Suprapubic skin (tissue), 4 donors: ENCODE measurements at regions not wholly inside any gene's neighbourhood (a gene's known extent, or its start where the extent isn't known, plus 50 kb on each side); places are given as distances from the start of the nearest gene placed in this dataset.

Experiments used
- DNase-seq, 2 donors: peaks; one replicate each; pipeline ENCODE4 v3.0.0-alpha.2; 2019; ENCODE audit warnings: low spot score in 2 of 2
- H3K27ac ChIP-seq: fragments of 200-600 bp; sonication (generic); one replicate; pipeline ENCODE4 v1.5.1; 2019
- H3K27me3 ChIP-seq: fragments of 200-600 bp; sonication (generic); one replicate; pipeline ENCODE4 v1.5.1; 2019
- H3K36me3 ChIP-seq: fragments of 200-600 bp; sonication (generic); one replicate; pipeline ENCODE4 v1.5.1; 2019
- H3K4me1 ChIP-seq: fragments of 200-600 bp; sonication (generic); one replicate; pipeline ENCODE4 v1.5.1; 2019
- H3K4me3 ChIP-seq: fragments of 200-600 bp; sonication (generic); one replicate; pipeline ENCODE4 v1.5.1; 2019; ENCODE audit warnings: mild to moderate bottlenecking
- H3K9me3 ChIP-seq: fragments of 200-600 bp; sonication (generic); one replicate; pipeline ENCODE4 v1.5.1; 2019
- CTCF ChIP-seq, 2 donors: fragments of 200-600 bp in 1 of 2; fragments of 450-650 bp in 1 of 2; sonication (generic) in 1 of 2; IDR thresholded peaks; one replicate each; pipeline ENCODE4 v1.5.1; 2016 to 2019; ENCODE audit warnings: antibody characterized with exemption in 2 of 2, mild to moderate bottlenecking in 1 of 2, moderate library complexity in 1 of 2
- EP300 ChIP-seq: sonication (generic); formaldehyde crosslinking; IDR thresholded peaks from one replicate; pipeline ENCODE4 v1.6.1; 2017; ENCODE audit warnings: antibody characterized with exemption
- POLR2A ChIP-seq, 2 donors: fragments of 450-650 bp; IDR thresholded peaks; one replicate each; pipeline ENCODE4 v1.6.1; 2017; ENCODE audit warnings: antibody characterized with exemption in 2 of 2, mild to moderate bottlenecking in 2 of 2, moderate library complexity in 2 of 2
- POLR2AphosphoS5 ChIP-seq, 3 donors: sonication (generic); formaldehyde crosslinking; IDR thresholded peaks; one replicate each; pipeline ENCODE4 v1.6.1; 2017; ENCODE audit warnings: antibody characterized with exemption in 3 of 3
- whole genome bisulfite sequencing: methylation state at CpG from one replicate; pipeline ENCODE4 v1.1.5; 2018; 5-methylcytosine and 5-hydroxymethylcytosine counted together

GRCh38 chr15:81905889-81906288, 139.9 kb downstream of the MEX3B start:
- H3K9me3 ChIP-seq = no peaks in the 10 kb centered on the region
- DNase-seq = no peak
- no peak overlapping the region for H3K27ac ChIP-seq
- no peak overlapping the region for H3K4me3 ChIP-seq
- no peaks in the 10 kb centered on the region for H3K36me3 ChIP-seq
- 68% methylated on average over 2 of the region's 2 CpGs for WGBS
- H3K4me1 ChIP-seq = peaks cover 2% of the 10 kb centered on the region
- TF ChIP-seq POLR2A (IDR thresholded peaks at IDR 0.05) = no peak
- TF ChIP-seq CTCF (IDR thresholded peaks at IDR 0.05) = no peak
- no peak for TF ChIP-seq EP300
- H3K27me3 ChIP-seq = no peaks in the 10 kb centered on the region

GRCh38 chr15:81901319-81901718, 144.5 kb downstream of the MEX3B start:
- Histone ChIP-seq H3K4me1 (no peaks in the 10 kb centered on the region), H3K27ac (no peak overlapping the region), H3K36me3 (no peaks in the 10 kb centered on the region), H3K9me3 (no peaks in the 10 kb centered on the region), H3K27me3 (no peaks in the 10 kb centered on the region), H3K4me3 (no peak overlapping the region)
- TF ChIP-seq POLR2A (IDR thresholded peaks at IDR 0.05) = no peak
- no peak for TF ChIP-seq CTCF (IDR thresholded peaks at IDR 0.05)
- WGBS = 54% methylated on average over 5 of the region's 5 CpGs
- DNase-seq = no peak

GRCh38 chr15:81899730-81900129, 146.1 kb downstream of the MEX3B start:
- DNase-seq = no peak
- no peaks in the 10 kb centered on the region for H3K27me3 ChIP-seq
- TF ChIP-seq POLR2A (IDR thresholded peaks at IDR 0.05) (no peak), CTCF (IDR thresholded peaks at IDR 0.05) (no peak), EP300 (no peak), POLR2AphosphoS5 (IDR thresholded peaks at IDR 0.05) (no peak)
- no peak overlapping the region for H3K27ac ChIP-seq
- no peaks in the 10 kb centered on the region for H3K9me3 ChIP-seq
- H3K4me3 ChIP-seq = no peak overlapping the region
- WGBS = 68% methylated on average over 2 of the region's 2 CpGs
- no peaks in the 10 kb centered on the region for H3K4me1 ChIP-seq
- no peaks in the 10 kb centered on the region for H3K36me3 ChIP-seq

- 77% methylated on average over 2 of the region's 2 CpGs for WGBS
- Histone ChIP-seq H3K36me3 (no peaks in the 10 kb centered on the region), H3K4me3 (no peak overlapping the region), H3K27me3 (no peaks in the 10 kb centered on the region), H3K9me3 (no peaks in the 10 kb centered on the region), H3K4me1 (no peaks in the 10 kb centered on the region), H3K27ac (no peak overlapping the region)
- no peak for DNase-seq
- TF ChIP-seq POLR2A (IDR thresholded peaks at IDR 0.05) = no peak
Measured at GRCh38 chr15:81899024-81899423, 146.8 kb downstream of the MEX3B start.

- no peaks in the 10 kb centered on the region for H3K4me1 ChIP-seq
- TF ChIP-seq EP300 = no peak
- H3K27ac ChIP-seq = no peak overlapping the region
- no peak for DNase-seq
- no peak overlapping the region for H3K4me3 ChIP-seq
- 65% methylated on average over 6 of the region's 6 CpGs for WGBS
- no peaks in the 10 kb centered on the region for H3K36me3 ChIP-seq
- no peaks in the 10 kb centered on the region for H3K9me3 ChIP-seq
- no peaks in the 10 kb centered on the region for H3K27me3 ChIP-seq
Measured at GRCh38 chr15:81897057-81897677, 148.7 kb downstream of the MEX3B start.

- 94% methylated on average over 3 of the region's 3 CpGs for WGBS
- TF ChIP-seq CTCF (IDR thresholded peaks at IDR 0.05) (no peak), POLR2A (IDR thresholded peaks at IDR 0.05) (no peak), POLR2AphosphoS5 (IDR thresholded peaks at IDR 0.05) (no peak)
- no peaks in the 10 kb centered on the region for H3K9me3 ChIP-seq
- H3K27ac ChIP-seq = no peak overlapping the region
- no peaks in the 10 kb centered on the region for H3K4me1 ChIP-seq
- DNase-seq = no peak
- no peak overlapping the region for H3K4me3 ChIP-seq
- no peaks in the 10 kb centered on the region for H3K36me3 ChIP-seq
- no peaks in the 10 kb centered on the region for H3K27me3 ChIP-seq
Measured at GRCh38 chr15:81896356-81896755, 149.5 kb downstream of the MEX3B start.
